Stimulated activated CD4-positive, alpha-beta T cell treated with anti-CD3 and anti-CD28 coated beads, TNF-alpha, amount 100 ng/mL, for 1 hour (primary cell): ENCODE measurements at regions not wholly inside any gene's neighbourhood (a gene's known extent, or its start where the extent isn't known, plus 50 kb on each side); places are given as distances from the start of the nearest gene placed in this dataset.
"Not testable (repeated sequence)": the region's sequence is repeated elsewhere in the genome, so short reads cannot be mapped to it uniquely, and the experiment has no call there.

ENCODE experiments used
- DNase-seq, 3 donors: peaks; one replicate each; pipeline ENCODE4 v3.0.0-alpha.2; 2020; ENCODE audit warnings: low read depth in 3 of 3, low spot score in 1 of 3

DNA sequence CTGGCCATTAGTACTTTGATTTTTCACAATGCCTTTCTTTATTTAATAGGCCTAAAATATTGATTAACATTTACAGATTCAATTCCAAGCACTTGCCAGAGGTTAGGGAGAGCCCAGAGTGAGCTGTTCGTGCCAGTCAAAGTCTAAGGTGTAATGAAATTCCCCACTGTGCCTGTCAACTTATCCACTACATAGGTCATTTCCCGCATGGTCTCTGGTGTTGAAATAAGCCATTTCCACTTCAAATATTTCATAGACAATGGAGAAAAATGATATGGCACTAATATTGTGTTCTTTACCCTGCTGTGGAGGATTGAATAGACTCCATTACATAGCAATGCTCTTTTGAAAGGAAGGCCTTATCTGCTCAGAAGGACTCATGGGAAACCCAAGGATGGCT is 978.1 kb upstream of the CELF2 start:
- no peak for DNase-seq

DNA sequence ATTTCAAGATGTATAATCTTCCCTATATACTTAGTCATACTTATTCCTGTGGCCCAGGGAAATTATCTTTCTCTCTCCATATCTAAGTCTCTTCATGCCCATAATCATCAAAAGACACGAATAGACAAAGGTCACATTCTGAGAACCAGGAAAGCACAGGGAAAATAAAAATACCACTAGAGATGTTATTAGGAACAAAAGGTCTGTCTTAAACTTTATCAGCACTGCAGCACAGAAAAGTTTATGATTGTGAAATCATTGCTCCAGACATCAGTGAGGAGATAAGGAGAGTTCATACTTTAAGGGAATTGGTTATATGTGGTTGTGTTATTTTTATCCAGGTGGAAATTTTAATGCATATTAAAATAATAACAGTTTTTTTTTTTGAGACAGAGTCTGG is 974.6 kb upstream of the CELF2 start:
- no peak for DNase-seq

DNA sequence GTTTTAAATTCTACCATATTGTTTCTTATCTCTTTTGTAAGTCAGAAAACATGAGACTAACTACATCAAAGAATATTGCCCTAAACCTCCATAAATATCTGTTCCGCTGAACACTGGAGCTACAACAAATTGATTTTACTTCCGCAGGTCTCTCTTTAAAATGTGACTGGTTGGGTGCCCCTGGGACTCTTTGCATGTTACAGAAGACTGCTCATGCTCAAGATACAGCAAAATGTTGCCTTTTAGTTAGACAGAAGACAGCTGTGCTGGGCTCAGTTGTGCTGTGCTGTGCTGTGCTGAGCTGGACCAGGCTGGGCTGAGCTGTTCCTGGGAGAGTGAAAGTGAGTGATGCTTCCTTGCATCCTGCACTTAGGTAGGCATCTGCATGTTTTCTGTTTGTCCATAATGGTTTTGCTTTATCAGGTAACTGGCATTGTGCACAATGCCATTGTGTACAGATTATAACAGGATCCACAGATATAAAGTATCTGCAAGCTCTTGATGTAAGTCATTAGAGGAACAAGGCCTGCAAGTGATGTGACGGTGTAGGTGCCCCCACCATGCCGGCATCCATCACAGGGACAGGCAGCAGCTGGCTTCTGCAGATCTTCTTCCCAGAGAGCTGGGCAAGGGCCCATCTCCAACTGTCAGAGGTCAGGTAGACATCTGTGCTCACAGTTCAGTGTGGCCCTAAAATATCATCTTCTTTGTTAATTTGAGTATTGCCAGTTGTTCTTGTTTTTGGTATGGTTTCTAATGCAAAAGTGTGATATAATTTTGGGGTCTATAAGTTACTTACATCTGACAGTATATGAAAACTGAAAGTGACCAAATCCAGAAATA is 972.5 kb upstream of the CELF2 start:
- DNase-seq: no peak

DNA sequence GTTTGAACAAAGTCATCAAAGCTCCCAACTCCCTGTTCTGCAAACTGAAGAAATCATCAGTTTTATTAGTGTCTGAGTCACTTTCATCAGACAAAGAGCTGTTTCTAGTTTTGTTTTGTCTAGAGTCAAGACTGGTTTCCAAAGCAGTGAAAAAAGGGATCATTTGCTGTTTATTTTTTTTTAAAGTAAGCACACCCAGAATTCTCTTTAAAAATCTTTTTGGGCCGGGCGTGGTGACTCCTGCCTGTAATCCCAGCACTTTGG is 972.0 kb upstream of the CELF2 start:
- DNase-seq: no peak

DNA sequence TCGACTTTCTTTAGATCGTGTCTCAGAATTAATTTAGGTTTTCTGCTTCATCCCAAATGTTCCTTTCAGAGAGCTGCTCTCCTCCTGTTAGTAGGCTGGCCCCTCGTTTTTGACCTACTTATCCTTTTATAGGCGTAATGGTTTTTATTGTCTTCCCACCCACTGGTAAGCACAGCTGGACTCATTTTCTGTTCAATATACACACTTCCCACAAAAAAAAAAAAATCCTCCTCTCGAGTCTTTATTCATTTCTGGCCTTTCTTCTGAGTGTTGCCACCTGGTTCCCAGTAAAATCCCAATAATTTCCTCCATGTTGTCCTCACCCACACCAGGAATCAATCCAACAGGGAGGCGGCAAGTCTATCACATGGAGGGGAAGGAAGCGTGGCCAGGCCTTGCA is 970.2 kb upstream of the CELF2 start:
- DNase-seq: no peak

DNA sequence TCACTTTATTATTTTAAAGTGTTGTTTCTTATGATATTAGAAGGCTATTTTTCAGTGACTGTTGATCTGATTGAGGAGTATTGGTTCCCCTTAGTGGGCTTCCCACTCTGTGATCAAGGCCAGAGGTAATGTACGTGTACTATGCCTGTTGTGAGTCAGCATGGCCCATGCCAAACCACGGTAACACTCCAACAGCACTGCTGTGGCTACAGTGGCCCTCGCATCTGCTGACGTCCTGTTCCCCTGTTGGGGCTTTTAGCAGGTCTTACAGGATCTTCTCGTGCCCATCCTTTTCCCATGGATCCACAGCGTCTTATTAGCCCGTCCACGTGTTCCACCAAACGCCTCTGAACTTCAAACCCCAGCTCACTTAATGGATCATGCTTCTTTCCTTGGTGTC is 964.6 kb upstream of the CELF2 start:
- no peak for DNase-seq

DNA sequence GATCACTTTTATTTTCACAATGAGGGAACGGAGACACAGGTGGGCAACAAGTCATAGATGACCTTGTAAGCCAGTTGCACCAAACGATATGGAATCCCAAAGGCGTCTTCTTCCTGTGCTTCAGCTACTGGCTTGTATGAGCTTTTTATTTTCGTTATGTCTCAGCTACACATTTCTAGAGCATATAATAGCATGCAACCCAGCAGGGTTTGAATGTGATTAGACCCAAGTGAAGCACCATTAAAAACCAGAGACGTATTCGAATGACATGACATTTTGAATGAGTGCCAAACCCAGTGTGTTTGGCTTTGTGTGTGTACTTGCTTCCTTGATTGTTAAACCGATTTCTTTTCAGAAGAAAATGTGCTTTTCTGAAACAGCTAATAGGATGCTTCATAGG is 963.2 kb upstream of the CELF2 start:
- no peak for DNase-seq

DNA sequence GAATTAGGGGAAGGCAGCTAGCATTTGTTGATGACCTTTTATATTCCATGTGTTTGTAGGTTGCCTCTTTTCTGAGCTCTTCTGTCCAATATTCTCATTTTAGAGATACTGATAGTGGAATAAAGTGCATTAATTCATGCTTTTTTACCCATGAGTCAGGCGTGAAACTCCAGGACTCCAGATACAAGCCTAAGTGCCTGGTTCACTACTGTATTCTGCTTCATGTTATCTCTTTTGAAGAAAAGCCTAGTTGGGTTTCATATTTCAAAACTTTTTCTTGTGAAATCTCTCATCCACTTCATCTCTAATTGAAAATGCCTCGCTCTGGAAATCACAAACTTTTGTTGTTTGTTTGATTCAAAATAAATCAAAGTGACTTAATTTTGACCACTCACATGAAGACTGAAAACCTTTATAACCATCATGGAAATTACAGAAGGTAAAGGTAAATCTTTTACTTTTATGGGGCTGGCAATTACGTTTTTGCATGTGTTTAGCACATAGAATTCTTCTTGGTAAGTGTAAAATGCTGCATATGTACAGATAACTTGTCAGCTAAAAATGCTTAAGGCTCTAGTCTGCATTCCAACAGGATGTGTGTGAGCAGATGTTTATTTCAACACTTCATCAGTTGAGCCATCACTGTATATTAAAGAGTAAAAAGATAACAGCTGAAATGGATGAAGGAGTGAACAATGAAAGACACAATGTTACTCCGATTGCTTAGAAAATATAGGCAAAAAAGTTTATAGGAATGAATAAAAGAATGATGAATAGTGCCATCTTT is 961.8 kb upstream of the CELF2 start:
- no peak for DNase-seq

DNA sequence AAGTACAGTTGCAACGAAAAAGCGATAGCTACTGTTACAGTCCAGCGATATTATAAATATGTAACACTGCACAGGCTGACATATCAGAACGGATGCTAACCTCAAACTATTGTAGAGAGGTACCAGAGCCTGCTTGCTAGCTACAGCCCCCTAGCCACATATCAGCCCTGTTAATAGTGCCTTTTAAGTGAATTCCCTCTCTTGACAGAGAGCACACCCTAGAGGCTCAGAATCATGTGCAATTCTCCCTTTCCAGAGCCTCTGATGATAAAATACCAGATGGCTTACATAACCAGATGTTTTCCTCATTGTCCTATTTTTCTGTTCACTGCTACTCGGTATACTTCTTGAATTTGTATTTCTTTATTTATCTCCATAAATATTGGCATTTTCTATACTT is 960.7 kb upstream of the CELF2 start:
- no peak for DNase-seq

DNA sequence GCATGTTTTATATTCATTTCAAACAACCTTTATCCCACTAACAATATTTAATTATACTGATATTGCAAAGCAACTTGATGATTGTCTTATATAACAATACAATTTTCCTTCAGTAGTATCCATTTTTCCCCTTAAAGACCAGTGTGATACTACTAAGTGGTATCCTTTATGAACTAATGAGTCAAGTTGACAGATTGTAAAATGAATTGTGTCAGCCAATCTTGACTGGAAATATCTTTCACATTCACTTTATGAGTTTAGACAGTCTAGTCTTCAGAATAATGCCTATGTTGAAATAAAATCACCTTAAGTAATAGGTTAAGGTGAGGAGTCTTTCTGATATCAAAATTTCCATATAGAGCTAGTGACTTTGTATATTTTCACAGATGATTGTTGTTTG is 950.0 kb upstream of the CELF2 start:
- no peak for DNase-seq

DNA sequence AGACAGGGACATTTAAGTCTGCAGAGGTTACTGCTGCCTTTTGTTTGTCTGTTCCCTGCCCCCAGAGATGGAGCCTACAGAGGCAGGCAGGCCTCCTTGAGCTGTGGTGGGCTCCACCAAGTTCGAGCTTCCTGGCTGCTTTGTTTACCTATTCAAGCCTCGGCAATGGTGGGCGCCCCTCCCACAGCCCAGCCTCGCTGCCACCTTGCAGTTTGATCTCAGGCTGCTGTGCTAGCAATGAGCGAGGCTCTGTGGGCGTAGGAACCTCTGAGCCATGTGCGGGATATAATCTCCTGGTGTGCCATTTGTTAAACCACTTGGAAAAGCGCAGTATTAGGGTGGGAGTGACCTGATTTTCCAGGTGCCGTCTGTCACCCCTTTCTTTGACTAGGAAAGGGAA is 942.8 kb upstream of the CELF2 start:
- DNase-seq: not testable (repeated sequence)

DNA sequence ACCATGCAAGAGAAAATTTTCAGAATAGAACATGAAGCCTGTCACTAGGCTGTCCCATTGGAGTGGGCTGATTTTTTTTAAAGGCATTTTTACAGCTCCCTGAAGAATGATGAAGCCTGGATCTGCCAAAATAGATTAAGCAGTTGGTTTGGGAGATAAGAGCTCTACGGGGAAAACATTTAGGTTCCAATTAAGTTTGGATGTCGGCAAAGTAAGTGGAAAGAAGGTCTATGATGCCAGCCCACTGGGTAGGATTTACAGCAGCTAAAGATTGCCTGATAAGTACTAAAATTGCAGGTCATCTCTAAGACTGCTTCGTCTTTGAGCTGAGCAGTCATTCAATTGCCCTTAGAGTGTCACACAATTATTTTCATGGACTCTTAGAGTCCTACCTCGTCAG is 939.2 kb upstream of the CELF2 start:
- DNase-seq: no peak

DNA sequence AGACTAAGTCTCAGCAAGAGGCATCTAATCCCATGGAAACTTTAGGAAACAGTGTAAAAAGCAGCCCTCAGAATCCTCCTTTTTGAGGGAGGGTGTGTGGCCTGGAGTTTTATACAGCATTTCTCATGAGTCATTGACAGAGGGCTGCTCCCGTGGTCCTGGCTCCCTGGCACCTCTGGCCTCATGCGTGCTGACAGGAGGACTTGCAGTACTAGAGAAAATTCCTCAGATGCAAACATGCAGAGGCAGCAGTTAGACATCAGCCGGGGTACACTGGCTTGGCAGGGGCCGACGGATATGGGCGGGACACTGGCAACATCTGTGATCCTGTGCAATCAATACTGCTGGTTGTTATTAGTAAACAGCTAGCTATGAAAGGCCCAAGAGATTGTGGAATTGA is 925.1 kb upstream of the CELF2 start:
- DNase-seq: no peak

DNA sequence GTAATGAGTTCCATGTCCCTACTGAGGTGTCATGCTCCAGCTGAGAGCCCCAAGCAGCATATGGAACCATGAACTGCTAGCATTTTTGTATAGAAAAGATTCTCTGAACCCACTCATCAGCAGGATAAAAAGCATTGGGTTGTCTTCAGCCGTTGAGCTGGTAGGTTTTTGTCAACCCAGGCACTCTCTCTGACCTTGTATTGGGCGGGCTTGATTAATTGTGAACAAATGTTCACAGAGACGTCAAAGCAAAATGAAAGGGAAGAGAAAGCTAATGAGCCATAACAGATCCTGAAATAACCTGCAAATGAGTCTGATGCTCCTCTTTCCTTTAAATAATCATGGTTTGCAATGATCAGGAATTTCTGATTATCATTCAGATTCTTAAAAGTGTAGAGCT is 924.7 kb upstream of the CELF2 start:
- DNase-seq: no peak

DNA sequence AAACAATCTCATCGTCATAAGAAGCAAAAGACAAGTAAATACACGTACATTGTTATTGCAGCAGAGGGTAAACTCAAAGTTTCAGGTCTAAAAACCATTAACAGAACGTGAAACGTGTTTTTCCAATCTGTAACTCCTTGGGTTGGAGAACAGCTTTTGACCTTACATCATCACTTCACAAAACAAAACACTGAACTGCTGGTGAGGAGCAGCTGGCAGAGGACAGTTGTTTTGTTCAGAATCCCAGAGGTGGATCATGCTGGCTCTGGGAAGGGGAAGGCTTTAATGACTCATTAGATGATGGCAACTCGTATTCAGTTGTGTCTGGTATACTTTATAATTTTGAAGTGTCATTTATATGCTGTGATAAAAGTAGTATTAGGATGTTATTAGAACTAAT is 923.0 kb upstream of the CELF2 start:
- DNase-seq: no peak

DNA sequence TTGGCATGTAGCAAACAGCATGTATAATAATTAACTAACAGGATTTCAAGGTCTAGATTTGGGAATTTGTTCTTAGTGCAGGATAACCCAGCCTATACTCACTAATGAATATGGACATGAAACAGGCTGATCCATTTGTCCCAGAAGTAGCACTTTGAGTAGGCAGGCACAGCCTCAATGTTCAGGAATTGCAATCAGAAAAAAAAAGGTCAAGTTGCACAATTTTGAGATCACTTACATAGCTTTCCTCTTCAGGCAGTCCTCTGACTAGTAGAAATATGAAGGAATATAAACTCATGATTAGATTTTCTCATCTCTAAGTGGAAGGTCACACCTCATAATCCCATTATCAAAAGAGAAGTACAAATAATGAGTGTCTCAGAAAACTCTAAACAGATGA is 921.4 kb upstream of the CELF2 start:
- no peak for DNase-seq

DNA sequence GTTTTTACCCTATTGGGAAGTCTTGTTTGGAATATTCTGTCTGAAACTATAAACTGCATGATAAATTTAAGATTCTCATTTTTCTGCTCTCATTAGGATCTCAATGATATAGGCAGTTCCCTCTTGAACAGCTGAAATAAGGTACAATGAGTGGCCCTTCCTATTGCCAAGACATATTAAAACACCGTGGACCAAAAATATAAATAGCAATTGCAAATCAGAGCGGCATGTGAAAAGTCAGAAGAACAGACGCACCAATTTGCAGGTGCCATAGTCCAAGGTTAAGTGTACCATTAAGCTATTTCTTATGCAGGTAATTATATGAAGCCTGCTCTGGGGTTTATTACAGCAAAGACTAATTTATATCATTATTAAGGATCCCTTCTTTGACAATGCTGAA is 920.8 kb upstream of the CELF2 start:
- no peak for DNase-seq

DNA sequence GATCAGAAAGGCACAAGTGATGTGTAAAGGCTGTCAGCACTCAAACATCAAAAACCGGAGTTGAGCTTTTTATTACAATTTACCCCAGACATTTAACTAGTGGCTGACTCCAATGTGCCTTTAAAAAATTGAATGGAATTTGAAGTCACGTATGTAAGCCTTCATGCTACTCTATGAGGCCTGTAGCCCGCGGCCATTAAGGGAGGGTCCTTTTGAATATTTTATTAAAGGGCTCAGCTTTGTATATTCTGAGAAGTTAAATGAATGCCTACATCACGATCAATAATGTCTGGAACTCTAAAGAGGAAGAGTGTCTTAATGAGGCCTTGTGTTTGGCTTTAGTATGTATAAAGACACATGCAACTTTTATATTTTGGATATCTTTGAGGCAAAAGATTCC is 916.6 kb upstream of the CELF2 start:
- no peak for DNase-seq

DNA sequence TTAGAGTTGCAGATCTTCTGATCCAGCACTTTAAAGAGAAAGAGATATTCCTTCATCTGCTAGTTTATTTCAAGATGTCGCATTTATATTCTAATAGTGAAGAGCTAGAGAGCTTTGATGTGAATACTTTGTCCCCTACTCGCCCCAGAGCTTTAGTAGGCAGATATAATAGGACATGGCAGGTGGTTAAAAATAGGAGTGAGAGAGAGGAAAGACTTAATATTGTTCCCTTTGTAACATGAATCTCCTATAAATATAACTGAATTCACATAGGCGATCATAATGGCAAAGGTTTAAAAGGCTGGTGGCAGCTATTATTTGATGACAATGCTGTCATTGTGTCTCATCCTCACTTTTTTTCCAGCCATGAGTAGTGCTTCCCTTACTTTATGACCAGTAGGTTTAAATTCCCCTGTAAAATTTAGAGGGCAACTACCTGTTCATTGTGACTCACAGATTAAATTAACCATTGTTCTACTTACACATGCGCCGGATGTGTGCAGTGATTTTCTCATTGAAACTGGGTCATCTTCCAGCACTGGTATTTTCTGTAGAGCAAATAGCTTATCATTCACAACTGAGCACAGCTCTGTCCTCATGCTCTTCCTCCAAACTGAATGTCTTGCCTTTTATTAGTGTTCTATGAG is 906.7 kb upstream of the CELF2 start:
- no peak for DNase-seq

DNA sequence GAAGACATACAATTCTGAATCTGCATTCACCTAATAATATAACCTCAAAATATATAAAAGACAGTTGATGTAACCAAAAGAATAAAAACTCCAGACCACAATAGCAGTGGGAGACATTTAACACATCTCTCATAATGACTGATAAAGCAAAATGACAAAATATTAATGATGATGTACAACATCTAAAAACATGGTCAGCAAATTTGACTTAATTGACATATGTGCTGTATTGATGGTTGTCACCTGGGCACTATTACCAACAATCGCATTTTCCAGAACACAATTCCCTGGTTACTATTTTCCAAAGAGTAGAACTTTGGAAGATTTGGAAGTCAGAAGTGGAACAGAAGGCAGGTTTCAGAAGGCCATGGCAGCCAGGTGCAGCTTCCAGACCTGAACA is 899.5 kb upstream of the CELF2 start:
- DNase-seq: no peak

DNA sequence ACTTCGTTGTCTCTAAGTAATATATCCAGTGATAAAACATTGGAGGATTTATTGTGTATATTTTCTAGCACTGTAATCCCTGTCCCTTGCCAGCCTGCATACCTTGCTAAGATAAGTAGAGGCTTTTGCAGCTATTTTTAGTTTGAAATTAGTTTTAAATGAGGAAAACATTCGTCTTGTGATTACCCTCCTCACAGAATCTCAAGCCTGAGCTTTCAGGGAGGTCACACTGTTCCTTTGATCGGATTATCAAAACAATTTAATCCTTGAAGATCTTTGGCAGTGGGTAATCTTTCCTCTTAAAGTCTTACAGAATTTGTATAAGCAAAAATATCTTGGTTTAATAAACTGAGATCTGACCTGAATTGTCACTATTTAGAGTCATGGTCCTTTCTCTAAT is 897.0 kb upstream of the CELF2 start:
- DNase-seq: no peak

DNA sequence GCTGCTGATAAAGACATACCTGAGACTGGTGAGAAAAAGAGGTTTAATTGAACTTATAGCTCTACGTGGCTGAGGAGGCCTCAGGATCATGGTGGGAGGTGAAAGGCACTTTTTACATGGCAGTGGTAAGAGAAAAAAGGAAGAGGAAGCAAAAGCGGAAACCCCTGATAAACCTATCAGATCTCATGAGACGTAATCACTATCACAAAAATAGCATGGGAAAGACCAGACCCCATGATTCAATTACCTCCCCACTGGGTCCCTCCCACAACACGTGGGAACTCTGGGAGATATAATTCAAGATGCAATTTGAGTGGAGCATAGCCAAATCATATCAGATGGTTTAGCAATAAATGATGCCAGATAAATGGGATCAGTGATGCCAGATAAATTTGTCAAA is 892.0 kb upstream of the CELF2 start:
- DNase-seq: no peak

DNA sequence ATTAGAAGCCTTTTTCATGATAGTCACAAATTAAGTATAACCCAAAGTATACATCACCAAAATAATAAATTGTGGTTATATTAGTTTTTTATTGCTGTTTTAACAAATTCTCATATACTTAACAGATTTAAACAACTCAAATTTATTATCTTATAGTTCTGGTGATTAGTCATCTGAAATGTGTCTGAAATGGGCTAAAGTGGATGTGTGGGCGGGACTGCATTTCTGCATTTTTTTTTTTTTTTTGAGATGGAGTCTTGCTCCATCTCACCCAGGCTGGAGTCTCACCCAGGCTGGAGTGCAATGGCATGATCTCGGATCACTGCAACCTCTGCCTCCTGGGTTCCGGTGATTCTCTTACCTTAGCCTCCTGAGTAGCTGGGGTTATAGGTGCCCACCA is 891.5 kb upstream of the CELF2 start:
- DNase-seq: no peak
